Endothelial cell of umbilical vein (primary cell): ENCODE measurements at regions not wholly inside any gene's neighbourhood (a gene's known extent, or its start where the extent isn't known, plus 50 kb on each side); places are given as distances from the start of the nearest gene placed in this dataset.

Source experiments
- POLR2A ChIP-seq: IDR thresholded peaks from 2 replicates; pipeline ENCODE4 v1.6.1; 2012; ENCODE audit warnings: low read depth, mild to moderate bottlenecking, control low read depth, low read length
- POLR2AphosphoS5 ChIP-seq: IDR thresholded peaks from 2 replicates; pipeline ENCODE4 v1.6.1; 2012; ENCODE audit warnings: low read depth, mild to moderate bottlenecking, control low read depth, low read length, moderate library complexity; ENCODE audit not compliant: insufficient read depth
- TF ChIP-seq, protein P1 (sequence below), 2 donors: IDR thresholded peaks; 1 replicate in 1 of 2; 2 replicates in 1 of 2; pipeline ENCODE4 v1.5.1; 2011; ENCODE audit warnings: low read length in 2 of 2, mild to moderate bottlenecking in 2 of 2, moderate library complexity in 2 of 2, control low read depth in 1 of 2, inconsistent platforms in 1 of 2, low read depth in 1 of 2; ENCODE audit not compliant: insufficient read depth in 1 of 2; ENCODE audit errors: extremely low read depth in 1 of 2

DNA sequence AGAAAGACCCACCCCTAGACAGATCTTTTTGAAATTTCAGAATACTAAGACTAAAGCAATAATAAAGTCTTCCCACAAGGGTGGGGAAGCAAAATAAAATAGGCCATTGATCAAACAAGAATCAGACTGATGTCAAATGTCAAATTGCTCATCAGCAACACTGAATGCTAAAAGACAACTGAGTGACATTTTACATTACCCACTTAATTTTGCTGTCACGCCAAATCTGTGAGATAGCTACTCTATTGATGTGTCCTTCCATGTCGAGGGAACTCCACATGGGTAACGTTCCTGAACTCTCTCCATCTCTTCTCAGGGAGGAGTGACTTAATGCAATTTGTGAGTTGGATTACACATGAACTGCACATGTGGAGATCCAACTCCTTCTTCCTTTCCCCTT is 271.7 kb upstream of the CAMK1G start:
- TF ChIP-seq POLR2A (no peak), POLR2AphosphoS5 (no peak)
- TF ChIP-seq, protein P1, sequence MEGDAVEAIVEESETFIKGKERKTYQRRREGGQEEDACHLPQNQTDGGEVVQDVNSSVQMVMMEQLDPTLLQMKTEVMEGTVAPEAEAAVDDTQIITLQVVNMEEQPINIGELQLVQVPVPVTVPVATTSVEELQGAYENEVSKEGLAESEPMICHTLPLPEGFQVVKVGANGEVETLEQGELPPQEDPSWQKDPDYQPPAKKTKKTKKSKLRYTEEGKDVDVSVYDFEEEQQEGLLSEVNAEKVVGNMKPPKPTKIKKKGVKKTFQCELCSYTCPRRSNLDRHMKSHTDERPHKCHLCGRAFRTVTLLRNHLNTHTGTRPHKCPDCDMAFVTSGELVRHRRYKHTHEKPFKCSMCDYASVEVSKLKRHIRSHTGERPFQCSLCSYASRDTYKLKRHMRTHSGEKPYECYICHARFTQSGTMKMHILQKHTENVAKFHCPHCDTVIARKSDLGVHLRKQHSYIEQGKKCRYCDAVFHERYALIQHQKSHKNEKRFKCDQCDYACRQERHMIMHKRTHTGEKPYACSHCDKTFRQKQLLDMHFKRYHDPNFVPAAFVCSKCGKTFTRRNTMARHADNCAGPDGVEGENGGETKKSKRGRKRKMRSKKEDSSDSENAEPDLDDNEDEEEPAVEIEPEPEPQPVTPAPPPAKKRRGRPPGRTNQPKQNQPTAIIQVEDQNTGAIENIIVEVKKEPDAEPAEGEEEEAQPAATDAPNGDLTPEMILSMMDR (IDR thresholded peaks at IDR 0.05; ENCODE audit: extremely low read depth in 1 of 2, insufficient read depth in 1 of 2, low read depth in 1 of 2, low read length in 2 of 2) = no peak
